ENCODE measurements at regions not wholly inside any gene's neighbourhood (a gene's known extent, or its start where the extent isn't known, plus 50 kb on each side); places are given as distances from the start of the nearest gene placed in this dataset.

- TF ChIP-seq CEBPZ (IDR thresholded peaks at IDR 0.05; ENCODE audit: low read depth, low read length) = no peak
- no peak for TF ChIP-seq ZNF274 (IDR thresholded peaks at IDR 0.05; ENCODE audit: insufficient read depth, insufficient read length)
- no peak for TF ChIP-seq CHD2 (IDR thresholded peaks at IDR 0.05; ENCODE audit: borderline replicate concordance, low read depth, low read length)
- TF ChIP-seq, protein P1, sequence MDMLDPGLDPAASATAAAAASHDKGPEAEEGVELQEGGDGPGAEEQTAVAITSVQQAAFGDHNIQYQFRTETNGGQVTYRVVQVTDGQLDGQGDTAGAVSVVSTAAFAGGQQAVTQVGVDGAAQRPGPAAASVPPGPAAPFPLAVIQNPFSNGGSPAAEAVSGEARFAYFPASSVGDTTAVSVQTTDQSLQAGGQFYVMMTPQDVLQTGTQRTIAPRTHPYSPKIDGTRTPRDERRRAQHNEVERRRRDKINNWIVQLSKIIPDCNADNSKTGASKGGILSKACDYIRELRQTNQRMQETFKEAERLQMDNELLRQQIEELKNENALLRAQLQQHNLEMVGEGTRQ (IDR thresholded peaks at IDR 0.05; ENCODE audit: borderline replicate concordance, low read depth, low read length) = no peak
- TF ChIP-seq RCOR1 (conservative IDR thresholded peaks at IDR 0.05; ENCODE audit: low read depth, low read length) = no peak
- no peak for TF ChIP-seq FOS (IDR thresholded peaks at IDR 0.05; ENCODE audit: borderline replicate concordance, extremely low read depth, insufficient read length)
- TF ChIP-seq CBX3 (IDR thresholded peaks at IDR 0.05; ENCODE audit: borderline replicate concordance, low read depth) = no peak
- no peak for TF ChIP-seq EP300 (IDR thresholded peaks at IDR 0.05; ENCODE audit: borderline replicate concordance in 1 of 2, control insufficient read depth in 1 of 2, low read depth in 2 of 2, low read length in 2 of 2)
- TF ChIP-seq, protein P2, sequence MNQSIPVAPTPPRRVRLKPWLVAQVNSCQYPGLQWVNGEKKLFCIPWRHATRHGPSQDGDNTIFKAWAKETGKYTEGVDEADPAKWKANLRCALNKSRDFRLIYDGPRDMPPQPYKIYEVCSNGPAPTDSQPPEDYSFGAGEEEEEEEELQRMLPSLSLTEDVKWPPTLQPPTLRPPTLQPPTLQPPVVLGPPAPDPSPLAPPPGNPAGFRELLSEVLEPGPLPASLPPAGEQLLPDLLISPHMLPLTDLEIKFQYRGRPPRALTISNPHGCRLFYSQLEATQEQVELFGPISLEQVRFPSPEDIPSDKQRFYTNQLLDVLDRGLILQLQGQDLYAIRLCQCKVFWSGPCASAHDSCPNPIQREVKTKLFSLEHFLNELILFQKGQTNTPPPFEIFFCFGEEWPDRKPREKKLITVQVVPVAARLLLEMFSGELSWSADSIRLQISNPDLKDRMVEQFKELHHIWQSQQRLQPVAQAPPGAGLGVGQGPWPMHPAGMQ (IDR thresholded peaks at IDR 0.05; ENCODE audit: borderline replicate concordance) = no peak
- TF ChIP-seq TARDBP (IDR thresholded peaks at IDR 0.05; ENCODE audit: borderline replicate concordance) = no peak
These were observed 129.9 kb upstream of the RIPOR2 start (continued) for GRCh38 chr6:25065666-25066065.

Data from GM12878 (cell line).